IPS DF 19.7 (cell line): ENCODE measurements at regions not wholly inside any gene's neighbourhood (a gene's known extent, or its start where the extent isn't known, plus 50 kb on each side); places are given as distances from the start of the nearest gene placed in this dataset.
"Not testable (repeated sequence)": the region's sequence is repeated elsewhere in the genome, so short reads cannot be mapped to it uniquely, and the experiment has no call there.

Source experiments
- DNase-seq: peaks from one replicate; pipeline ENCODE4 v3.0.0-alpha.2; 2013; ENCODE audit warnings: low read depth, low spot score

DNA sequence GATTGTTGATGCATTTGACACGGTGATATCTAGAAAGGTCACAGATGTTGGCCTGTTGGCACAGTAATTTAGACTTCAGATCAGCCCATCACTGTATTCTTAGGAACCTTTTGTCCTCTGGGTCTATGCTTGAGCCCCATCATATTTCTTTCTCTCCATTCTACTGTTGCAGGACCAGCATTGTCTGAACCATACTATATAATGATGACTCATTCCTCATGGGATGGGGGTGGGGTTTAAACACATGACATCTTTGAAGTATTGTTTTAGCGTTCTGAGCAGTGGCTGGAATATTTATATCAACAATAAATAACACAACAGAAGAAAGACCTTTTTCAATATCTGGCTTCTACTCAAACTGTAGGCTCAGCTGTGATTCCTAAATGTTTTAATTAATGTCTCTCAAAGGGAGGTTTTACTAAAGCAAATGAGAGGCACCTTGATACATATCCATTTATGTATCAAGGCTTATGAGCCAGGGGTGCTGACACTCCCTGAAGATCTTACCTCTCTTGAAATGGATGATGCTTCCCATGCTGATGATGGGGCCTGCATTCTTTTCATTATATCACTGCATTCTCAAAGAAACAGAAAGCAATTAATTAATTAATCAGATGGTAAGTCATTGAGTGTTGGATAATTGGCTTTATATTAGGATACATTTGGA, 379.0 kb upstream of the GOT2 start:
- DNase-seq: no peak

DNA sequence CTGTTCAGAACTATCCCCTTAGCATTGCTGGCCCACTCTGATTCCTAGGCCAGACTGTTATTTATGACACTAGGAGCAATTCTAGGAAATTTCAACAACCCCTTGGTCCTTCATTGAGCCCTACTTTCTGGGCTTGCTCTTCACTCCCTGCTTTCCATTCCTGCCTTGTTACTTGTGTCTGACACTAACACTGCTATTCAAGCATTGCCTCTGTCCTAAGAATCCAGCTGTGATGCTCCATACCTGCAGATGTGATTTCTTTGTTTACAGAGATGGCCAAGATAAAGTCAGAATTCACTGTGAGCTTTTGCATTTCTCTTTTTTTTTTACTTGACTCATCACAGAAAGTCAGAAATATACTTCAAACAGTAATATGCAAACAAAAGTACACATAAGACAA, 377.2 kb upstream of the GOT2 start:
- no peak for DNase-seq

GRCh38 chr16:59108374-59108773, 374.3 kb upstream of the GOT2 start:
- no peak for DNase-seq

- not testable (repeated sequence) for DNase-seq
Measured at GRCh38 chr16:59096682-59097081, 362.6 kb upstream of the GOT2 start.

DNA sequence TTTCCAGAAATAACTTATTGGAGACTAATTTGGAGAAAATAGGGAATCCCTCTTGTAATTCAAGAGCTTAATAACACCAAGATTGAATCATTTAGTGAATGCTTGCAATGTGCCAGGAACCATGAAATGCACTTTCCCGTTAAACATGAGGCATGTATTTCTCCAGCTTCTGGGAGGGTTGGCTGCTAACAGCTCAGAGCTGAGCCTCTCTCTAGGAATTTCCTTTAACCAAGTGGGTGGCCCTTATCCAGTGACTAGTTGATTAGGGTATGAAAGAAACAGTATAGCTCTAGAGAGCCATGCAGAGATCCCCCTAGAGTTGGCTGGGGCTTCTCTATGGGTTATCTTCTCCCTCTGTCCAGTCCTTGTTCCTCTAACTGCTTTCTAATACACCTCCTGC, 356.4 kb upstream of the GOT2 start:
- DNase-seq: no peak

GRCh38 chr16:59088431-59088830, 354.3 kb upstream of the GOT2 start:
- no peak for DNase-seq

DNA sequence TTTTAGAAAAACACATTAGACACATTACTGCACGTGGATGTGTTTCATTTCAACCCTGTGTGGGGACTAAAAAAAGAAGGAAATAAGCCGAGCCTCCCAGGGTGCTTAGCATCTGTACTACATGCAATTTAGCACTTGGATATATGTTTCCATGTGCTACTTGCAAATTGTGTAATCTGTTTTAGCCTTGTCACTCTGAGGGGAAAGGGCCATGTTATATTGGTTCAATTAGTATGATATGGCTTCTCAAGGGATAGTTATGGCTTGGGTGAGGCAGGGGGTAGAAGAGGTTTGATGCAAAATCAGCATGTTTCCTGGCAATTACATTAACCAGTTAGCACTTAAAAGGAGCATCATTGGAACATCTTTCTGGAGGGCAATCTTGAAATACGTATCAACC, 353.5 kb upstream of the GOT2 start:
- DNase-seq: no peak

GRCh38 chr16:59067205-59067604, 333.1 kb upstream of the GOT2 start:
- no peak for DNase-seq

DNA sequence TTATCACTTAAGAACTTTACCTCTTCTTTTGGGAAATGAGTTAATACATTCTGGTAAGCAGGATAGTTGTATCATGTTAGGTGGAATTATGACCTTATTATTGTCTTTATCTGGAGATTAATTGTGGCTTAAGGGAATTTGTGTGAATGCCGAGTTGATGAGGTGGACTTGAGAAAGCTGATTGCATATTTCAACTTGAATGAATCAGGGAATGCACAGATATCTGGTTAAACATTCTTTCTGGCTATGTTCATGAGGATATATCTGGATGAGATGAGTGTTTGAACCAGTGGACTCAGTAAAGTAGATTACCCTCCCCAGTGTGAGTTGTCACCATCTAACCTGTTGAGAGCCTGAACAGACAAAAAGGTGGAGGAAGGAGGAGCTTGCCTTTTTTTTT, 326.1 kb upstream of the GOT2 start:
- no peak for DNase-seq

DNA sequence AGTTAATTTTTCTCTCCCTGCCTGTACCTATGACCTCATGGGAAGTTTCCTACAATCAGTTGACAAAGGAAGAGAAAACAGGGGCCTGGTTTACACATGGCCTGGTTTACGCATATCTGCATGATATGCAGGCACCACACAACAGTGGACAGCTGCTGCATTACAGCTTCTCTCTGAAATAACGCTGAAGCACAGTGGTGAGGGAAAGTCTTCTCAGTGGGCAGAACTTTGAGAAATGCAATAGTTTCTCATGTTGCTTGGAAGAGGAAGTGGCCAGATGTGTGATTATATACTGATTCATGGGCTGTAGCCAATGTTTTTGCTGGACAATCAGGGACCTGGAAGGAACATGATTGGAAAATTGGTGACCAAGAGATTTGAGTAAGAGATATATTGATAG, 324.1 kb upstream of the GOT2 start:
- DNase-seq: no peak

GRCh38 chr16:59053911-59054310, 319.8 kb upstream of the GOT2 start:
- no peak for DNase-seq

DNA sequence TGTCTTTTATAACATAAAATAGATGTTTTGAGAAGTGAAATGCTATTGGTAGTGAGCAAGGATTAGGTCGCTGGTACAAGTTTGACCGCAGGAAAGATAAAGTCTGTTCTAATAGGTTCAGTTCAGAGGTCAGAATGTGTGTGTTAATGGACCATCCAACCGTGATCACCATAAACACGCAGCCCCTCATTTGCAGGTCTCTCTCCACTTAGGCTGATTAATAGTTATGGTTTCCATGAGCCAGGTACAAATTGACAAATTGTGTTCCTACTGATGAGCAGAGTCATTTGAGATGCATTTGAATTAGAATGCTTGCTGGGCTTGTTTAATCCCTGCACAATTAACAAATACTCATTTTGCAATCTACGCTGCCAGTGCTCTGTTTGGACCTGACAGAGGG, 318.1 kb upstream of the GOT2 start:
- DNase-seq: no peak

DNA sequence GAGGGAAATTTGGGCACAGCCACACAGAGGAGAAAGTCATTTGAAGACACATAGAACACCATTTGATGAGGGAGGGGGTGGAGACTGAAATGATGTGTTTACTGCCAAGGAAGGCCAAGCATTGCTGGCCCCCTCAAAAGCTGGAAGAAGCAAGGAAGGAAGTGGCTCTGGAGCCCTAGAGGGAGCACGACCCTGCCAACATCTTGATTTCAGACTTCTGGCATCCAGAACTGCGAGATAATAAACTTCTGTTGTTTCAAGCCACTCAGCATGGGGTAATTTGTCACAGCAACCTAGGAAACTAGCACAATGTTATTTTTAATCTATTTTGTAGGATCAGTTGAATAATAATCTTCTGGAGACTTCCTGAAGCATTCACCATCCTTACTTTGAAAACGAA, 314.8 kb upstream of the GOT2 start:
- DNase-seq: no peak

- no peak for DNase-seq
Measured at GRCh38 chr16:59047114-59047513, 313.0 kb upstream of the GOT2 start.

GRCh38 chr16:59046335-59046734, 312.2 kb upstream of the GOT2 start:
- DNase-seq: no peak

DNA sequence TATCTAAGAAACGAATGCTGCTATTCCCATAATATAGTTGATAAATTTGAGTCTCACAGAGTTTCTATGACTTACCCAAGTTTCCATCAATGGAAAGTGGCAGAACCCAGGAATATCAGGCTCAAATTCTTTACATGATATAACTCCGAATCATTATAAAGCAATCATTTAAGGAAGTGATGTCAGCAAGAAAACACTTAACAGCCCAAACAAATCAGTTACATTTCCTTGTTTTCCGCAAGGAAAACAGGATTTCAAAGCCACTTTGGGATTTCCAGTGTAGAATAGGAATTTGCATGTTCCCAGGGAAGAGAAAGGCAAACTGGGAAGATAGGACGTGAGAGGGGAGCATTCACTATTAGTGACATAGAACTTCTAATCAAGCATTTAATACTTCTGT, 311.4 kb upstream of the GOT2 start:
- no peak for DNase-seq

DNA sequence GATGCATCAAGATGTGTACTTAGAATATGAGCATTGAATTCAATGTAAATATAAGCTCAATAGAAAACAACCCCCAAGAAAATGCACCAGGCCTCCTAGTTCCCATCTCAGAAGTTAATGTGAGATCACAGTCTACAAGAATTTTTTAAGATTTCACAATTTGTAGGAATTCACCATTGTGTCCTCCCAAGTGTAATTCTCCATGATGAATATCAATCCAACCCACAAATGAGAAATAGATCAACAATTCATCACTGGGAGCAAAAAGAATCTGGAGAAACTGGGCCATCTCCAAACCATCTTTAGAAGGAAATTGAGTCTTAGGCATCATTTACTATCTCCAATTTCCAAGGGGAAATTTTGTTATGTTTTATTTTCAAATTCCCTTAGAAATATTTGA, 310.5 kb upstream of the GOT2 start:
- DNase-seq: no peak

DNA sequence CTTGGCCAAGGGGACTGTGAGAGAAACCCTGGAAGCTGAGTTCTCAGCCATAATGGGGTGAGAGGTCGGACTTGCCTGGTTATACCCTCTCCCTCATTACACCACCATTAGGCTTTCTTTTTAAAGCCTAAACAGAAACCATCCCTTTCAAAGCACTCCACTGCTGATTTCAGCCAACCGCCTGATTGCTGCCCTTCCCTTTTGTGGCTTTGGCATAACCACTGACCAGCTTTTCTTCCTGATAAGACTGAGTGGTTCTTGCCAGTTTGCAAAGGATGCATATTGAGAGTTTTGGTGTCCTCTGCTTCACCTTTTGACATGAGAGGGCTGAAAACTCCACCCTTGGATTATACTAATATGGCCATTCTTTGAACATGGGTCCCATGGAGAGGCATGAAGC, 308.2 kb upstream of the GOT2 start:
- no peak for DNase-seq

- DNase-seq: no peak
Measured at GRCh38 chr16:59039066-59039720, 305.1 kb upstream of the GOT2 start.

DNA sequence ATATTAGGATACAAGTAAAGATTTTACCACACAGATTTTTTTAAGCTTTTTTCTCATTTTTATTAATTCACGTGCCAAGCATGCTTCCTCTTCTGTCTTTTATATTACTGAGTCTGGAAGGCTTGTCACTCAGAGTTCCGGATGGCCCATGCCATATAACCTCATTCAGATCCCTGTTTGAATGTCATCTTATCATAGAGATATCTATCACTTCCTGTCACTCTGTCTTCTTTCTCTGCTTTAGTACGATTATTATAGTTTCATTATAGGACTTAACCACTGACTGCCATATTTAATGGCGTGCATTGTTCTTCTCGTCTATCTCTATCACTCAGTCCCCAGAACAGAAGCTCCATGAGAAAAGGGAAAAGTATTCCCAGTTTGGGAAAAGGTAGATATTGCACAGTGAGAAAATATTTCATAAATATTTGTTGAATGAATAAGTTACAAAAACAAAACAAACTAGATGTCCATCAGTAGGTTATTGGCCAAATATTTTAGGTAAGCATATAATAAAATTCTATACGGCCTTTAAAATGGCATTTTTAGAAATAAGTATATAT, 296.9 kb upstream of the GOT2 start:
- DNase-seq: no peak

DNA sequence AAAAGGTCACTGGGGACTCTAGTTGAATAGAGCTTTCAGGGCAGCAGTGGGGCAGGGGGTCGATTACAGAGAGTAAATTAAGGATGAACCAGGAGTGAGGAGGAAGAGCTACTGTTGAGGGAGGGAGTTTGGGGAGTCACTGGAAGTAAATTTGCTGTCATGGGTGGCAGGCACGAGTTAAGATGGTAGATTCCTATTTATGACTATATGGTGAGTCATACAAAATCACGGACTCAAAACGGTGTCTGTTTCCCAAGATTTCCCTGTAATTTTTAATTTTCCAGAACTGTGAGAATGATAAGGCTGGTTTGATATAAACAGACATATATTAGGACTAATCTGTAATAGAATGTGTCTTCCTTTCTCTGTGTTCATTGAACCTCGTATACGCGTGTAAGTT, 287.6 kb upstream of the GOT2 start:
- no peak for DNase-seq

DNA sequence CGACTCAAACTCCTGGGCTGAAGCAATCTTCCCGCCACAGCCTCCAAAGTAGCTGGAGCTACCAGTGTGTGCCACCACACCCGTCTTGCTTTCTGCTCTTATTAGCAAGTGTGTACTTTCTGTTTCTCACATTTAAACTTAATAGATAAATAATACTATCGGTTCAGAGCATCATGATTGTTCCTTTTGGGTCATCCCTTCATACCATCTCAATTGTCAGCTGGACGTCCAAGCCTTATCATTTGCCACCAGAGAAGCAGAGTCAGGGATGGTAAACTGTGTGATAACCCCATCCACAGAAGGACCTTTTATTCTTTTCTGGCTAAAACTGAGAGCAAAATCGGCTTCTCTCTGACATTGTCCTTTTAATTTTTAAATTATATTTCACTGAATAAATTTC, 279.8 kb upstream of the GOT2 start:
- no peak for DNase-seq

DNA sequence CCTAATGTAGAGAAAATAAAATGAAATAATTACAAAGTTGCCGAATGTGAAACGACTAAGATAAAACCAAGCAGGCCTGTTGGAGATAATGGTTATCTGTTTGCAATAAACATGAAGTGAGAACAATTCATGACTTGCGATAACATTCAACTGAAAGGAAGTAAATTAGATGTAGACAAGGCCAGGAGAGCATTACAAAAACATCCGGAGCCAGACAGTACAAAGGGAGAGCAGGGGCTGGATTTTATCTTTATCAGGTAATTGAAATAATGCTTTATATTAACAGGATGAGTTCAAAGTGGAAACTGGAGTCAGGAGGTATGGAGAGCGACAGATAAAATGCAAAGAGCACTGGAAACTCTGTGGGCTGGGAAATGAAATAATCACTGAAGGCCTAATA, 265.6 kb upstream of the GOT2 start:
- DNase-seq: no peak
